ENCODE measurements at regions not wholly inside any gene's neighbourhood (a gene's known extent, or its start where the extent isn't known, plus 50 kb on each side); places are given as distances from the start of the nearest gene placed in this dataset.
A peak's percentile ranks its signal among the peaks of the same experiment; 100 is the strongest.

DNA sequence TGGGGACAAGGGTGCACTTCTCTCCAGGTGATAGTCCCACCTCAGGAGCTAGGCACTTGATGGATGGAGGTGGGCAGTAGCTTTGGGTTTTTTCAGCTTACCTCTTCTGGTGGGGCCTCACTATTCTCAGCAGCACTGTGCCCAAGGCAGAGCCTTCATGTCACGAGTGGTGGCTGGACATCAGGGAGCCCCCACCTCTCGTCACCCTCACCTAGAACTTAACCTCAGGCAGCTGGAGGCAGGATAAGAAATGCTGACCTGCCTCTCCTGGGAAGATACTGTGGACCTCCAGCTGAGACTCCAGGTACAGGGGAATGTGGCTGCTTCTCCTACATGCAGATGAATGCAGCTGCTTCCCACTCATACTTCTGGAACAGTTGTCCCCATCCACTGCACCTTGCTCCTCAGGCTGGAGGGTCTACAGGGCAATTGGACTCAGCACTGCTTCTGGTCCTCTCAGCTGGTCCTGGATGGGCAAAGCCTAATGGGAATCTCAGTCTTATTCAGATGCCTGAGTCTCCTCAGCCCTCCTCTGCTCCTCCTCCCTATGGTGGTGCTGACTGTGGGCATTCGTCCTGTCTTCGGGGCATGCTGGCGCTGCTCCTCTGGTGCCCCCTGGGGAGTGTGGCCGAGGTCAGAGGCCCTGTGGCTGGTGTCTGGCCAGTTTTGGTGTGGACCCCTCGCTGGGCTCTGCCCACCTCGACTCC lies 129.9 kb downstream of the KLF13 start:
- H2BK12ac ChIP-seq (ENCODE audit: low read length): no peak overlapping the region
- no peak overlapping the region for H4K8ac ChIP-seq (ENCODE audit: low read depth, low read length)
- H2AFZ ChIP-seq (ENCODE audit: low read length): no peak overlapping the region
- no peak overlapping the region for H2BK5ac ChIP-seq (ENCODE audit: low read length)
- H3K36me3 ChIP-seq (replicated peaks in 1 of 2; ENCODE audit: control insufficient read depth in 2 of 2, insufficient read depth in 2 of 2, low read length in 2 of 2): no peaks in the 10 kb centered on the region
- peaks cover 0 to 2% of the 10 kb centered on the region in 2 donors for H3K9me3 ChIP-seq (replicated peaks in 1 of 2; ENCODE audit: control insufficient read depth in 2 of 2, insufficient read depth in 1 of 2, low read depth in 1 of 2, low read length in 2 of 2)
- no peak overlapping the region for H4K91ac ChIP-seq (ENCODE audit: low read depth, low read length, poor library complexity)
- no peak overlapping the region for H3K18ac ChIP-seq (ENCODE audit: low read length)
- H3K27me3 ChIP-seq (ENCODE audit: control insufficient read depth in 3 of 3, insufficient read depth in 3 of 3, low read depth in 1 of 3, low read length in 3 of 3): no peaks in the 10 kb centered on the region
- no peak overlapping the region for H3K4me2 ChIP-seq (ENCODE audit: insufficient read depth, low read length, poor library complexity, severe bottlenecking)
- DNase-seq (ENCODE audit: low spot score): no peak
- H3K23ac ChIP-seq (ENCODE audit: low read depth, low read length, poor library complexity): peak overlapping the region; percentile 26
- H3K14ac ChIP-seq (ENCODE audit: low read length): no peak overlapping the region
- H2BK15ac ChIP-seq (ENCODE audit: low read length): no peak overlapping the region
- no CpG with 5 or more reads among the region's 8 CpGs for WGBS, 2 donors (ENCODE audit: extremely low coverage in 2 of 2, insufficient read length in 2 of 2, insufficient replicate concordance in 1 of 2)
- no peaks in the 10 kb centered on the region for H3K79me1 ChIP-seq (ENCODE audit: low read depth, low read length)
- no peaks in the 10 kb centered on the region for H3K4me1 ChIP-seq (ENCODE audit: control insufficient read depth in 2 of 2, insufficient read depth in 1 of 2, low read depth in 1 of 2, low read length in 2 of 2)
- no peak overlapping the region for H3K4me3 ChIP-seq (ENCODE audit: low read length in 2 of 2)
- H2AK5ac ChIP-seq (ENCODE audit: low read depth, low read length): no peak overlapping the region
- H3K27ac ChIP-seq (replicated peaks; ENCODE audit: low read length): no peak overlapping the region
- H3K4ac ChIP-seq (ENCODE audit: low read length): no peak overlapping the region
- no peak overlapping the region for H3K9ac ChIP-seq (ENCODE audit: low read depth, low read length, poor library complexity)
- no peak overlapping the region for H2BK120ac ChIP-seq (ENCODE audit: low read depth, low read length)

DNA sequence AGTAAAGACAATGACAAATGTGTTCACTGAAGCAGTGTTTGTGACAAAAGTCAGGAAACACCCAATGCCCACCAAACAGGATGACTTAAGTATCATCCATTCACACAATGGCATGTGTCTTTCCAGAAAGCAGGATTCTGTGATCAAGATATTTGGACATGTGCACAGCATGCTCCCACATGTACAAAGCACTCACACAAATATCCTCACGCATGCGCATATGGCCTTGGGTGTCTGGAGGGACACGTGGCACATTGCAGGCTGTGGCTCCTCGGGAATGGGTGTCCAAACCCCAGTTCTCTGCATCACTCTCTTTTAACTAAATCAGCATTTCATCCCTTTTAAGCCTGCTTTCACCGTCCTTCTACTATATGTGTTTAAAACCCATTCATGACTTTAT lies 130.5 kb downstream of the KLF13 start:
- no peak overlapping the region for H3K4ac ChIP-seq (ENCODE audit: low read length)
- H4K91ac ChIP-seq (ENCODE audit: low read depth, low read length, poor library complexity): no peak overlapping the region
- H3K27me3 ChIP-seq (ENCODE audit: control insufficient read depth in 3 of 3, insufficient read depth in 3 of 3, low read depth in 1 of 3, low read length in 3 of 3): no peaks in the 10 kb centered on the region
- H3K4me3 ChIP-seq (ENCODE audit: low read length in 2 of 2): no peak overlapping the region
- H3K9ac ChIP-seq (ENCODE audit: low read depth, low read length, poor library complexity): no peak overlapping the region
- no peak overlapping the region for H2AFZ ChIP-seq (ENCODE audit: low read length)
- H4K8ac ChIP-seq (ENCODE audit: low read depth, low read length): no peak overlapping the region
- no peak overlapping the region for H3K18ac ChIP-seq (ENCODE audit: low read length)
- H2BK15ac ChIP-seq (ENCODE audit: low read length): no peak overlapping the region
- no peak overlapping the region for H3K27ac ChIP-seq (replicated peaks; ENCODE audit: low read length)
- no peak overlapping the region for H2BK120ac ChIP-seq (ENCODE audit: low read depth, low read length)
- no peaks in the 10 kb centered on the region for H3K36me3 ChIP-seq (replicated peaks in 1 of 2; ENCODE audit: control insufficient read depth in 2 of 2, insufficient read depth in 2 of 2, low read length in 2 of 2)
- H3K14ac ChIP-seq (ENCODE audit: low read length): no peak overlapping the region
- no peak overlapping the region for H2BK5ac ChIP-seq (ENCODE audit: low read length)
- no CpG with 5 or more reads among the region's 5 CpGs for WGBS, 2 donors (ENCODE audit: extremely low coverage in 2 of 2, insufficient read length in 2 of 2, insufficient replicate concordance in 1 of 2)
- H3K9me3 ChIP-seq (replicated peaks in 1 of 2; ENCODE audit: control insufficient read depth in 2 of 2, insufficient read depth in 1 of 2, low read depth in 1 of 2, low read length in 2 of 2): peaks cover 0 to 2% of the 10 kb centered on the region in 2 donors
- DNase-seq (ENCODE audit: low spot score): no peak
- no peaks in the 10 kb centered on the region for H3K4me1 ChIP-seq (ENCODE audit: control insufficient read depth in 2 of 2, insufficient read depth in 1 of 2, low read depth in 1 of 2, low read length in 2 of 2)
- H2BK12ac ChIP-seq (ENCODE audit: low read length): no peak overlapping the region
- H3K79me1 ChIP-seq (ENCODE audit: low read depth, low read length): no peaks in the 10 kb centered on the region
- H3K4me2 ChIP-seq (ENCODE audit: insufficient read depth, low read length, poor library complexity, severe bottlenecking): no peak overlapping the region
- no peak overlapping the region for H2AK5ac ChIP-seq (ENCODE audit: low read depth, low read length)
- H3K23ac ChIP-seq (ENCODE audit: low read depth, low read length, poor library complexity): no peak overlapping the region

- H3K4me1 ChIP-seq (ENCODE audit: control insufficient read depth in 2 of 2, insufficient read depth in 1 of 2, low read depth in 1 of 2, low read length in 2 of 2): no peaks in the 10 kb centered on the region
- H2BK120ac ChIP-seq (ENCODE audit: low read depth, low read length): no peak overlapping the region
- no peak overlapping the region for H2BK15ac ChIP-seq (ENCODE audit: low read length)
- no peaks in the 10 kb centered on the region for H3K36me3 ChIP-seq (replicated peaks in 1 of 2; ENCODE audit: control insufficient read depth in 2 of 2, insufficient read depth in 2 of 2, low read length in 2 of 2)
- H3K4me2 ChIP-seq (ENCODE audit: insufficient read depth, low read length, poor library complexity, severe bottlenecking): no peak overlapping the region
- no peak overlapping the region for H4K91ac ChIP-seq (ENCODE audit: low read depth, low read length, poor library complexity)
- no peak overlapping the region for H4K8ac ChIP-seq (ENCODE audit: low read depth, low read length)
- H3K27me3 ChIP-seq (ENCODE audit: control insufficient read depth in 3 of 3, insufficient read depth in 3 of 3, low read depth in 1 of 3, low read length in 3 of 3): no peaks in the 10 kb centered on the region
- no peak overlapping the region for H2AFZ ChIP-seq (ENCODE audit: low read length)
- H3K79me1 ChIP-seq (ENCODE audit: low read depth, low read length): no peaks in the 10 kb centered on the region
- H3K23ac ChIP-seq (ENCODE audit: low read depth, low read length, poor library complexity): no peak overlapping the region
- H3K4ac ChIP-seq (ENCODE audit: low read length): no peak overlapping the region
- no CpG with 5 or more reads among the region's 11 CpGs for WGBS, 2 donors (ENCODE audit: extremely low coverage in 2 of 2, insufficient read length in 2 of 2, insufficient replicate concordance in 1 of 2)
- no peak for DNase-seq (ENCODE audit: low spot score)
- no peak overlapping the region for H3K9ac ChIP-seq (ENCODE audit: low read depth, low read length, poor library complexity)
- H3K14ac ChIP-seq (ENCODE audit: low read length): no peak overlapping the region
- no peak overlapping the region for H3K18ac ChIP-seq (ENCODE audit: low read length)
- H3K27ac ChIP-seq (replicated peaks; ENCODE audit: low read length): no peak overlapping the region
- H2BK12ac ChIP-seq (ENCODE audit: low read length): no peak overlapping the region
- peaks cover 0 to 2% of the 10 kb centered on the region in 2 donors for H3K9me3 ChIP-seq (replicated peaks in 1 of 2; ENCODE audit: control insufficient read depth in 2 of 2, insufficient read depth in 1 of 2, low read depth in 1 of 2, low read length in 2 of 2)
- H2BK5ac ChIP-seq (ENCODE audit: low read length): no peak overlapping the region
- H3K4me3 ChIP-seq (ENCODE audit: low read length in 2 of 2): no peak overlapping the region
- no peak overlapping the region for H2AK5ac ChIP-seq (ENCODE audit: low read depth, low read length)
Measured at GRCh38 chr15:31457631-31458526, 131.2 kb downstream of the KLF13 start.
